ENCODE measurements at regions not wholly inside any gene's neighbourhood (a gene's known extent, or its start where the extent isn't known, plus 50 kb on each side); places are given as distances from the start of the nearest gene placed in this dataset.

DNA sequence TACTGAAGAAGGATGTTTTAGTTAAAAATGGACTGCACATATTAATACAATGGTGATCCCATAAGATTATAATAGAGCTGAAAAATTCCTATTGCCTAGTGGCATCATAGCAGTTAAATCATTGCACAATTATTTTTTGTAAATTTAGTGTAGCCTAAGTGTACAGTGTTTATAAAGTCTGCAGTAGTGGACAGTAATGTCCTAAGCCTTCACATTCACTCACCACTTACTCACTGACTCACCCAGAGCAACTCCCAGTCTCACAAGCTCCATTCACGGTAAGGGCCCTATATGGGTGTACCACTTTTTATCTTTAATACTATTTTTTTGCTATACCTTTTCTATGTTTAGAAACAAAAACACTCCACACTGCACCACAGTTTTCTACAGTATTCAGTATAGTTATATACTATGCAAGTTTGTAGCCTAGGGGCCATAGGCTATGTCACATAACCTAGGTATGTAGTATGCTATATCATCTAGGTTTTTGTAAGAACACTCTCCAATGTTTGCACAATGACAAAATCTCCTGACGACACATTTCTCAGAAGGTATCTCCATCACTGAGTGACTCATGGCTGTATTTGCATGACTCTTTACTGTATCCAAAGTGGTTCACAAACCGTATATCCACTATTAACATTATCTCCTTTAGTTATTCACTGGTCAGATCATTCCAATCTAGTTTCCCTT, 536.0 kb downstream of the KLF12 start:
- H3K9me3 Mint-ChIP-seq = peaks cover 12% of the 10 kb centered on the region
- H3K36me3 Mint-ChIP-seq (ENCODE audit: low read depth) = no peaks in the 10 kb centered on the region
- peaks cover 8% of the 10 kb centered on the region for H3K4me1 Mint-ChIP-seq (ENCODE audit: low read depth)
- no peaks in the 10 kb centered on the region for H3K27me3 Mint-ChIP-seq
- no peak overlapping the region for H3K4me3 Mint-ChIP-seq
- no peak overlapping the region for H3K27ac Mint-ChIP-seq

DNA sequence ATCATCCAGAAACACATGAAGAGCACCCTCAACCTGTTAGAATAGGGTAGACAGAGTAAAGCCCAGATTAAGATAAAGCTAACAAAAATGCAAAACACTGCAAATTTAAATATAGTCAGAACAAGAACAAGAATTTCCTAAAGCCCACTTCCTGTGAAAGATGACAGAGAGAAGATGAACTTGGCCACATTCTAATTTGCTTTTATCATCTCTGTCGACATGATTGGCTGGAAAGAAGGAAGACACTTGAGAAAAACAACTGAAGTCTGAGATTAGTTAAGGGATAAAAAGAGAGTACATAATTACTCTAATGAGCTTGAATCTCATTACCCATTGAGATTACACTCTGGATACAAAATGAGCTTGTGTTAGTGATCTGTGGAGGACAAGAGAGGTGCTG, 537.6 kb downstream of the KLF5 start:
- H3K27me3 Mint-ChIP-seq = no peaks in the 10 kb centered on the region
- no peak overlapping the region for H3K4me3 Mint-ChIP-seq
- H3K4me1 Mint-ChIP-seq (ENCODE audit: low read depth) = peaks cover 8% of the 10 kb centered on the region
- H3K9me3 Mint-ChIP-seq = peaks cover 12% of the 10 kb centered on the region
- no peak overlapping the region for H3K27ac Mint-ChIP-seq
- no peaks in the 10 kb centered on the region for H3K36me3 Mint-ChIP-seq (ENCODE audit: low read depth)

DNA sequence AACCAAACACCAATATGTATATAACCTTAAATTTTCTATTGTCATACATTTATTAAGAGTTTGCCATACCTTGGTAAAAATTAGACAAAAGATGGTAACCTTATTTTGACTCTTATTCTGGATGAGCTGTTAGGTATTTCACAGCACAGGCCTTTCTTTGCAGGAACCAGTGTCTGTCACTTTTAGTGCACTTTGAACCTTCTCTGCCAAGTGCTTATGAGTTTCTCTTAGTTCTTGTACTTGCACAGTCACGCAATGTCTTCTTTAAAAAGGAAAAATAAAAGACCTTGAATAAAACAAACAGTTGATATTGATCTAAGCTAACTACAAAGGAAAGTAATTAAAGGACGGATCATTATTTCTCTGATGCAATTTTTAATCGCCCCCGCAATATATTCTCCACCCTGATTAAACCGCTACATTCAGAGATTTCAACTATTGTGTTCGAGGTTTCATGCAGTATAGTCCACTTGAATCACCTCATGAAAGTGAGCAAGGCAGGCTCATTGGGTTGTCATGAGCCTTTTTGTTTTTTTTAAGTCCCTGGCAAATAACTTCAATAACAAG, 534.5 kb downstream of the KLF5 start:
- H3K27me3 Mint-ChIP-seq = no peaks in the 10 kb centered on the region
- H3K4me3 Mint-ChIP-seq = no peak overlapping the region
- H3K9me3 Mint-ChIP-seq = peaks cover 5% of the 10 kb centered on the region
- no peak overlapping the region for H3K27ac Mint-ChIP-seq
- peaks cover 8% of the 10 kb centered on the region for H3K4me1 Mint-ChIP-seq (ENCODE audit: low read depth)
- H3K36me3 Mint-ChIP-seq (ENCODE audit: low read depth) = no peaks in the 10 kb centered on the region

DNA sequence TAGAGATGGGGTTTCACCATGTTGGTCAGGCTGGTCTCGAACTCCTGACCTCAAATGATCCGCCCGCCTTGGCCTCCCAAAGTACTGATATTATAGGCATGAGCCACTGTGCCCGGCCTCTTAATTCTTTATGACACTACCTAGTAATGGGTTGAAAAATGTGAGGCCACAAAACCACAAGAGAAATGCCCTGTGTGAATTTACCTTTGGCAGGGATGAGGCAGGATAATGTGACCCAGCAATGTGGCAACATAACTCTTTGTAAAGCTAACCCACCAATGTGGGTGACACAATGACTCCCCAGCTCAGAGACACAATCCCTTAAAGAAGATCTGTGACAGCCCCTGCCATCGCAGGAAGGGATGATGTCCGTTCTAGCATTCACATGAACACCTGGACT, 533.1 kb downstream of the KLF5 start:
- Mint-ChIP-seq H3K4me1 (ENCODE audit: low read depth) (peaks cover 8% of the 10 kb centered on the region), H3K4me3 (no peak overlapping the region), H3K9me3 (peaks cover 5% of the 10 kb centered on the region), H3K27ac (no peak overlapping the region), H3K27me3 (no peaks in the 10 kb centered on the region), H3K36me3 (ENCODE audit: low read depth) (no peaks in the 10 kb centered on the region)

DNA sequence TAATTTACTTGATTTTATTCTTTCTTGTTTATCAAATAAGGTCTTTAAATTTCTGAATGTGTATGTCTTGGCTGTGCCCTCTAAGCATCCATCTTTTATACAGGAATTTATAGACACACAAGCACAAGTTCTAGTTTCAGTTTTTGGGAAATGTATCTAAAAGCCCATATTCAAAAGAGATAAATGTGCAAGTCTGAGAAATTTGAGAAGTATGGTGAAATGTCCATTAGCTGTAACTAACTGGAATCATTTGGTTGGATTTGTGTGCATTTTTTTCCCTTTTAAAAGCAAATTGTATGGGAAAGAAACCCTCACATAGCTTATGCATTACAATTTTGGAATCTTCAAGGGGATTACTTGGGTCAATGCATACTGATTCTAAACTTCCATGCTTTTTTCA, 532.0 kb downstream of the KLF5 start:
- Mint-ChIP-seq H3K27me3 (peaks cover 3% of the 10 kb centered on the region), H3K4me3 (no peak overlapping the region), H3K36me3 (ENCODE audit: low read depth) (no peaks in the 10 kb centered on the region), H3K4me1 (ENCODE audit: low read depth) (no peaks in the 10 kb centered on the region), H3K27ac (no peak overlapping the region), H3K9me3 (peaks cover 5% of the 10 kb centered on the region)

DNA sequence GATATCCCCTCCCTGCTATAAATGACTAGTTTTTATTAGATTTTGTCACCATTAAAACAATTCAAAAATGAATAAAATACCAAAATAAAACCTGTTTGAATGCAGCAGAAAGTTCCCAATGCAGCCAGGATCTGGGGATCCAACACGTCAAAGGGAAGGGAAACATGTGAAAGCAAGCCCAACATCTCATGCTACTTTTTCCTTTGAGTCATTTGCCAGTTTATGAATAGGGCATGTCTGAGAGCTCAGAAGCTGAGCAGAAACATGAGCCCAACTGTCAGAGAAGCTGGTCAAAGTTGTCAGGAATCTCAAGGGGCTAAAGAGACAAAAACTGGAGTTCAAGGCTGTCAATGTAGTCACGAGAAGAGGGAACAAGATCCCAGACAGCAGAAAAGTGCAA, 526.4 kb downstream of the KLF5 start:
- H3K9me3 Mint-ChIP-seq = peaks cover 8% of the 10 kb centered on the region
- H3K27ac Mint-ChIP-seq = no peak overlapping the region
- H3K4me1 Mint-ChIP-seq (ENCODE audit: low read depth) = no peaks in the 10 kb centered on the region
- peaks cover 3% of the 10 kb centered on the region for H3K27me3 Mint-ChIP-seq
- no peaks in the 10 kb centered on the region for H3K36me3 Mint-ChIP-seq (ENCODE audit: low read depth)
- no peak overlapping the region for H3K4me3 Mint-ChIP-seq

DNA sequence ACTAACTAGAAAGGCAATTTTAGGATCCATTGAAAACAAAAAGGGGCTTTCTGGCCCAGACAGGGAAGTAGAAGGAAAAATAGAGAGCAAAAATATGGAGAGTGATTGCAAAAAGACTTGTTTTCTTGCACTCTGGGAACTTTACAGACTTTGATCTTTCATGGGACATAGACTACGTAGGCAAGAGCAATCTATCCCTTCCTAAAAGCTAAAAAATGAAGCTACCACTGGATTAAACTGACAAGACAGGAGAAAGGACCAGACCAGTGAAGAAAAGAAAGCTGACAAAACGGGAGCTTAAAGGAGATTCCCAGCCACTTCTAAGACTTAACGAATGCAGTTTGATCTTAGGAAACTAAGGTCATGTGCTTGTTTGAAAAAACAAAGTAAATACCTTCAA, 524.5 kb downstream of the KLF5 start:
- Mint-ChIP-seq H3K4me1 (ENCODE audit: low read depth) (no peaks in the 10 kb centered on the region), H3K27me3 (peaks cover 3% of the 10 kb centered on the region), H3K36me3 (ENCODE audit: low read depth) (no peaks in the 10 kb centered on the region), H3K4me3 (no peak overlapping the region), H3K9me3 (peaks cover 8% of the 10 kb centered on the region), H3K27ac (no peak overlapping the region)

DNA sequence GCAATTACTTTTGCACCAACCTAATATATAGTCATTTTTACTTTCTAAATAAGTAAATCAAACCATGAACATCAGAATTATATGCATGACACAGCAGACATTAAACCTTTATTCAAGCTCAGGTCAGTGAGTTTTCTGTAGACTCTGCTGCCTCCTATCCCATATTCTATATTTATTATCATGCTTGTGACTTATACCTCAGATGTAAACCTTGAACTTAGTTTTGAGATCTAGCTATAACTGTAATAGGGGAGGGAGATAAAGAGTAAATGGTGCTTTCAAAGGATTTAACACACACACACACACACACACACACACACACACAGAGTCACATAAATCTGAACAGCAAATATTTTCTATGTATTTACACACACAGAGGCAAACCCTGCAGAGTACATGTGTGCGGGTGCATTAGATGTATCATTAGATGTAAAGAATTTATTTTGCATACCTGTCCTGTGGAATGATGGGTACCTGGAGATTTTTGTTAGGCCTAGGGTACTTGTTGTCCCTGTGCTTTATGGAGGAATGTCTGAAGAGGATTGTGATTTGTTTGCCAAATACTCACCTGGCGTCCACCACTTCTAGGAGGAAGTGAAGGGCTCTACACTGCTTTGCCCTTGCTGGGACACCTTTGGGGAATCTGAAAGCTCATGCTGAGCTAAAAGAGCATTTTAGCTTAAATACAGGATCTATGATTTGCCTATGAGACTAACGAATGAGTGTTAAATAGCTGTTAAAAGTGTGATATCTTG, 521.9 kb downstream of the KLF5 start:
- Mint-ChIP-seq H3K27me3 (no peaks in the 10 kb centered on the region), H3K4me3 (no peak overlapping the region)

DNA sequence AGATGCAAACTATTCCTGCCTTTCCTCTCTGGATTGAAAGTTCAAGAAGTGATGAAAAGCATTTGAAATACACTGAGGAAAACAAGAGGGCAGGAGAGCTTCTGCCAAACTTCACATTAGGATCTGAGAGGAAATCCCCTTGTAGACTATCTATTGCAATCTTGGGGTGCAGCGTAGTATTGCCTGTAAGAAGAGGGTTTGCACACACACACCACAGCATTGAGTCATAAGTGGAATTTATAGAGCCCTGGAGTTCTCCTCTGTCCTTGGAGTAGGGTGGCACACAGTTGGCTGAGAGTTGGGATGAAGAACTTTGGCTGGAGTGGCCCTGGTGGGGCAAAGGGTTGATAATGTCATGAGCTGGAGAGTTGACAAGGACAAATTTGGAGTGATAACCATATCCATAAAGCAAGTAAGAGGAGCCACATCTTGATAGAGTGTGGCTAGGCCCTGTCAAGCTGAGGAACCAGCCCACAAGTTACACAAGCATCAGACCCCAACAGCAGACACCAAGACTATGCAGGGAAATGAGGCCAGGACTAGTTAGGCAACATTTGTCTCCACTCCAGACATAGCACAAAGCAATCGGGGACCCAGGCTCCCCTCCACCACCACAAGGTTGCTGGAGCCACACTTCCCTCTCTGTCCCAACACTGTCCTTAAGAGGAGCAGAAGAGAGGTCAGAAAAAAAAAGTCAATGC, 520.9 kb downstream of the KLF5 start:
- Mint-ChIP-seq H3K4me3 (no peak overlapping the region), H3K9me3 (peaks cover under 1% of the 10 kb centered on the region), H3K27me3 (no peaks in the 10 kb centered on the region), H3K36me3 (ENCODE audit: low read depth) (no peaks in the 10 kb centered on the region), H3K4me1 (ENCODE audit: low read depth) (no peaks in the 10 kb centered on the region), H3K27ac (no peak overlapping the region)

More for the DNA sequence above, 521.9 kb downstream of the KLF5 start:
- H3K27ac Mint-ChIP-seq = no peak overlapping the region
- H3K36me3 Mint-ChIP-seq (ENCODE audit: low read depth) = no peaks in the 10 kb centered on the region
- H3K4me1 Mint-ChIP-seq (ENCODE audit: low read depth) = no peaks in the 10 kb centered on the region
- peaks cover 4% of the 10 kb centered on the region for H3K9me3 Mint-ChIP-seq

DNA sequence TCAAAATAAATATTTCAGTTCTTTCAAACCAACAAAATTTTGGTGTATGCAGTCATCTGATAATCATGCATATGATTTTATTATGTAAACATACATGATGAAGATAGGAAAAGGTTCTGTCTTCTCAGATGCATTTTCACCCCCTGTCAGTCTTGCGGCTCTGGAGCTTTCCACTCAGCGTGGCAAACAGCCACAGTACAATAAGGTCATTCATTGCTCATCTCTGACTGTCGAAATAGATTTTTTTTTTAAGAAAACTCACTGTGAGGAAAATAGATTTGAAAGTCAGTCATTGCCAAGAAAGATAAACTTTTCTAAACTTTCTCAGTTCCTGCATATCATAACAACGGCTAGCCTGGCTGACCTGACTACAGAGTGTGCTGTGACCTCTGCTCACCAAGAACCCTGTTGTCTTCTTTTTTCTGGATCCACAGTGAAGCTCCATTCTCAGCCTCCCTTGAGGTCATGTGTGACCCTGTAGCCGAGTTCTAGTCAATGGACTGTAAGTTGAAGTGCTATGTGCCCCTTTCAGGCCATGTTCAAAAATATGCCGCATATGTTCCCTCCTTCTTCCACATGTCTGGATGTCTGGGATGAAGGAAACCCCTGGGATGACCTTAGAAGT, 519.6 kb downstream of the KLF5 start:
- Mint-ChIP-seq H3K27ac (no peak overlapping the region), H3K9me3 (no peaks in the 10 kb centered on the region), H3K4me3 (no peak overlapping the region), H3K36me3 (ENCODE audit: low read depth) (no peaks in the 10 kb centered on the region), H3K27me3 (no peaks in the 10 kb centered on the region), H3K4me1 (ENCODE audit: low read depth) (no peaks in the 10 kb centered on the region)

DNA sequence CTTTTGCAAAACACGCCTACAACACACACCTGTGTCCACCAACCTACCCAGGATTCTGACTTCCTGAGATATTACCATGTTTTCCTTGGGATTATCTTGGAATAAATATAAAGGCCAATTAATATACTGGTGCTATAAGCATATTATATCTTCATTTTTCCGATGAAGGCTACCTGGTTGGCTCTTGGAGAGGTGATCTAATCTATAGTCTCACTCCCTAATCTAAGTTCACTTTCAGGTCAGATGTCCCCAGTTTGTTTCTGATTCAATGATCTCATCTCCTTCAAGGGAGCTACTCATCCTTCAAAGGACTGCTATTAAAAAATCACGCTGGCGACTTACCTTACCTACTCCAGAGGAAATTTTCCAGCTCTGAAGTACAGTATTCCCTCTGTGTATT, 517.5 kb downstream of the KLF5 start:
- Mint-ChIP-seq H3K36me3 (ENCODE audit: low read depth) (no peaks in the 10 kb centered on the region), H3K9me3 (no peaks in the 10 kb centered on the region)

DNA sequence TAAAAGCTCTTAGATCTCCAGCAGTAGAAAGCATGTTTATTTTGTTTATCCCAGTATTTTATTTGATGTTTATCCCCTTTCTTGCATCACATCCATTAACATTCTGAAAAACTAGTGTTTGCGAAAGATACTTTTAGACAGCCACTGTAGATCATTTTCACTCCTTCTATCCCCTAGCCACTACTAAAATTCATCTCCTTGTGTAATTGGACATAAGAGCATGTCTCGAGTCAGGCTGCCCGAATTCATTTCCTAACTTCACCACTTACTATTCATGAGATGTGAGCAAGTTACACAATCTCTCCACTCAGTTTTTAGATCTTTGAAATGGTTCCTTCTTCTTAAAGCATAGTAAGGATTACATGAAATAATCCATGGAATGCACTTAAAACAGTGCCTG, 514.0 kb downstream of the KLF5 start:
- no peaks in the 10 kb centered on the region for H3K36me3 Mint-ChIP-seq (ENCODE audit: low read depth)
- peaks cover 3% of the 10 kb centered on the region for H3K9me3 Mint-ChIP-seq
- no peak overlapping the region for H3K4me3 Mint-ChIP-seq
- H3K27ac Mint-ChIP-seq = no peak overlapping the region
- peaks cover 3% of the 10 kb centered on the region for H3K27me3 Mint-ChIP-seq
- H3K4me1 Mint-ChIP-seq (ENCODE audit: low read depth) = no peaks in the 10 kb centered on the region

More for the DNA sequence above, 517.5 kb downstream of the KLF5 start:
- Mint-ChIP-seq H3K4me3 (no peak overlapping the region), H3K27ac (no peak overlapping the region), H3K4me1 (ENCODE audit: low read depth) (no peaks in the 10 kb centered on the region), H3K27me3 (no peaks in the 10 kb centered on the region)

DNA sequence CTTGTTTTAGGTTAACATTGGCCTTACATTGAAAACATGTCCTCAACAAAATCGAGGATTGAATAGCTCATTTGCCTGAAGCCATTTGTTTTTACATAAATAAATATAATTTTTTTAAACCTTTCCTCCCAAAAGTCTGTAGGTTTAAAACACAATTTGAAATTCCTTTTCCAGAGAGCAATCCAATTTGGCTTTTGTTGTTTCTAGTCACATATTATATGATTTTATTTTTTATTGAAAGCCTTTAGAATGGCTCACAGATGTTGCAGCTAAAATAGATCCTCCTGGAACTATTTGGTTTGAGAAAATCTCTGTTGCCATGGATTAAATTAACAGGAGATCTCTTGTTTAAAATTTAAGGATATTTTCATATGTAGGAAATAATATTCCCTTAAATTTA, 512.6 kb downstream of the KLF5 start:
- H3K4me1 Mint-ChIP-seq (ENCODE audit: low read depth) = no peaks in the 10 kb centered on the region
- H3K27me3 Mint-ChIP-seq = peaks cover 3% of the 10 kb centered on the region
- H3K9me3 Mint-ChIP-seq = peaks cover 3% of the 10 kb centered on the region
- no peak overlapping the region for H3K27ac Mint-ChIP-seq
- H3K4me3 Mint-ChIP-seq = no peak overlapping the region
- no peaks in the 10 kb centered on the region for H3K36me3 Mint-ChIP-seq (ENCODE audit: low read depth)

DNA sequence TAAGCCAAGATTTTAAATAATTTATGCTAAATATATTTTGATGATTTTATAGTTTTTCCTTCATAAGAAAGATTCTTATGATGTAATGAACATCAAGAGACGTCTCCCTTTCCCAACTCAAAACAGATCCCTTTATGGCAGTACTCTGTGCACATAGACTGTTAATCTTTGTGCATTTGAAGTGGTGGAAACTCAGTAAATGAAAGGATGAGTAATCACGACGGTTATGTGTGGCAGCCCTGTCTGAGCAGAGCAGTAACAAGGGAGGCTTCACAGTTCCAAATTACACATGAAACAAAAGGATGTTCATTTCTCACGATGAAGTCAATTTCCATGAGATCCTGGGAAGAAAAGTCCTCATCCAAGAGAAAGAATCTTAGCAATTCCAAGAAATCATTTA, 498.1 kb downstream of the KLF5 start:
- Mint-ChIP-seq H3K4me1 (ENCODE audit: low read depth) (no peaks in the 10 kb centered on the region), H3K27ac (no peak overlapping the region), H3K4me3 (no peak overlapping the region), H3K27me3 (no peaks in the 10 kb centered on the region), H3K36me3 (ENCODE audit: low read depth) (no peaks in the 10 kb centered on the region), H3K9me3 (no peaks in the 10 kb centered on the region)

DNA sequence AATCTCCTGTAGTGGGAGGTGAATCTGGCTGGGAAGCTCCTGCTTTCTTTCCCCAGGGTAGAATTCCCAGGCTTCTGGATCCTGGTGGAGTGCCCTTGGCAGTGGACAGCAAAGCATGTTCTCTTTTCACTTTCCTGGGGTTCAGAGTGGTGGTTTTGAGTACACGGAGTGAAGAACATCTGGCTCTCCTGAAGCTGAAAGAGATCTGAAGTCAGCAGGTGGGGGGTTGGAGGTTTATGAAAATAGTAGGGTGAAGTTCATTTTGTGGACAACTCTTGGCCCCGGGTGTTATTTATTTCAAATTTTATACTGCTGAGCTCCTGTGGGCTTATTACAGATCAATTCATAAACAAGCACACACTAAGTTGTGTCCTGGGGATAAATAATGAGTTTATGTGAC, 497.3 kb downstream of the KLF5 start:
- Mint-ChIP-seq H3K27ac (no peak overlapping the region), H3K9me3 (no peaks in the 10 kb centered on the region), H3K27me3 (no peaks in the 10 kb centered on the region), H3K4me1 (ENCODE audit: low read depth) (no peaks in the 10 kb centered on the region), H3K36me3 (ENCODE audit: low read depth) (no peaks in the 10 kb centered on the region), H3K4me3 (no peak overlapping the region)

Data from stimulated activated naive CD8-positive, alpha-beta T cell treated with anti-CD3 and anti-CD28 coated beads, Interleukin-15, Interleukin-2, amounts not matched to agents 100 ng/mL and 50 ng/mL, for 24 hours (primary cell).